GM19025 (cell line): ENCODE measurements at regions not wholly inside any gene's neighbourhood (a gene's known extent, or its start where the extent isn't known, plus 50 kb on each side); places are given as distances from the start of the nearest gene placed in this dataset.
A peak's percentile ranks its signal among the peaks of the same experiment; 100 is the strongest.
"Not testable (repeated sequence)": the region's sequence is repeated elsewhere in the genome, so short reads cannot be mapped to it uniquely, and the experiment has no call there.

Experiments
- ATAC-seq: cut with Tn5 transposase; IDR thresholded peaks from one replicate; pipeline ENCODE4 v1.9.1; 2021; ENCODE audit warnings: mild to moderate bottlenecking, low read depth, moderate library complexity; ENCODE audit not compliant: unreplicated experiment

- ATAC-seq, result no peak
Observed at GRCh38 chr3:177336873-177337450, 139.7 kb upstream of the TBL1XR1 start.

DNA sequence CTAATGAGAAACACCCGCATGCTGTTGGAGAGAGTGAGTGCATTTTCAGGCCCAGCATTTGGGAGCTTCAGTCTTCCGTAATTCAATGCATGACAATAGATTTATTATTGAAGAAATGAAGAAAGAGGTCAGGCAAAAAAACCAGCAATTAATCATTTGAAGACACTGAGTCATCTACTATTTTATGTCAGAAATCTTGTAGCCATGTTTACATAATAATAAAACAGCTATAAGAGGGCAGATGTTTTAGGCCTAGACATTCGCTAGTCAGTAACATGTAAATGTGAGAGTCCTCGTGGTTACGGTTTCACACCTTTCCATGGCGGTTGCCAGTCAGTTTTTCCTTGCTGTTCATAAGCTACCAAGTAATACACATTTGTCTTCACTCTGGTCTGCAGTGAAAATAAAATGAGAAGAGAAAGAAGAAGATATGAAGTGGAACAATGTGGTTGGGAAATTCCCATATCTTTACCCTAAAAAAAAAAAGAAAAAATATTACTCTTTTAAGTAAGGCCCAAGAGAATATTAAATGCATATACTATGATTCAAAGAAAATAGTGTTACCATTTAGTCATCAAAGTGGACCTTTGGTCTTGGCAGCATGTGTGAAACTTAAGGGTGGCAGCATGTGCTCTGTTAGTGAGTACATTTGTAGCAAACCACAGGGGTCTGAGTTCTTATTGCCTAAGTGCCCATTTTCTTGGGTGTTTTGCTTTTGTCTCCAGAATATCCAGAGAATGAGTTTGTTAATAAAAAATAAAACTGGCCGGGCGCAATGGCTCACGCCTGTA is 140.5 kb upstream of the TBL1XR1 start:
- ATAC-seq, result peak; percentile 92

- no peak for ATAC-seq
Observed at GRCh38 chr3:177338697-177339219, 141.5 kb upstream of the TBL1XR1 start.

DNA sequence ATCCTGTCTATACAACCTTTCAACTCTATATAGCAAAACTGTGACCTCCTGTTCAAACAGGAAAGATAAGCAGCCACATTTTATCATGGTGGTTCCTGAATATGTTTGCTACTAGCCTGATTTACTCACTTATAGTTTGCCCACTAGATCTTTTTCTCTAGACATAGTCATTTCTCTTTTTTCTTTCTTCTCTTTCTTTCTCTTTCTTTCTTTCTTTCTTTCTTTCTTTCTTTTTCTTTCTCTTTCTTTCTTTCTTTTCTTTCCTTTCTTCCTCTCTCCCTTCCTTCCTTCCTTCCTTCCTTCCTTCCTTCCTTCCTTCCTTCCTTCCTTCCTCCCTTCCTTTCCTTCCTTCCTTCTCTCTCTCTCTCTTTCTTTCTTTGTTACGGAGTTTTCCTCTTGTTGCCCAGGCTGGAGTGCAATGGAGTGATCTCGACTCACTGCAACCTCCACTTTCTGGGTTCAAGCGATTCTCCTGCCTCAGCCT is 142.0 kb upstream of the TBL1XR1 start:
- ATAC-seq, result not testable (repeated sequence)

DNA sequence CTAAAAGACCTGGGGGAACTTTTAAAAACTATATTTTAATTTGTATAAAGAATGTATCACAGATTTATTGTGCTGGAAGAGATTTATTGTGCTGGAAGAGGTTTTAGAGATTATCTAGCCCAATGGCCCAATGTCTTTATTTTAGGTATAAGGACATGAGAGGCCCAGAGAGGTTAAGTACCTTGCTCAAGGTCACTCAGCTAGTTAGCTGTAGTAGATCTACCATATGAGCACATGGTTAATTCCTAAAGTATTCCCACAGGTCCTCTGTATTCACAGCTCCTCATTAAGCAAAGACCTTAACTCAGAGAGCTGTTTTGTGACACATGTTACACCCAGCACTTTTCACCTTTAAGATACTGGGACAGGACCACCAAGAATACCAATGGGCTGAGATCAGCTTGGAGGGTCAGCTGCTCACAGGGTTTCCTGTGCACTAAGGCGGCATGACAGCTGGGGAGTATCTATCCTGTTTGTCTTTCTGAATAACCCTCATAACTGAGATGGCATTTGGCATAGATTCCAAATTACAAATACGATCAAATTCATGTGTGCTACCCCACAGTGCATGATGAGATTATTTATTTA is 143.1 kb upstream of the TBL1XR1 start:
- no peak for ATAC-seq

- no peak for ATAC-seq
Observed at GRCh38 chr3:177341736-177342419, 144.6 kb upstream of the TBL1XR1 start.

DNA sequence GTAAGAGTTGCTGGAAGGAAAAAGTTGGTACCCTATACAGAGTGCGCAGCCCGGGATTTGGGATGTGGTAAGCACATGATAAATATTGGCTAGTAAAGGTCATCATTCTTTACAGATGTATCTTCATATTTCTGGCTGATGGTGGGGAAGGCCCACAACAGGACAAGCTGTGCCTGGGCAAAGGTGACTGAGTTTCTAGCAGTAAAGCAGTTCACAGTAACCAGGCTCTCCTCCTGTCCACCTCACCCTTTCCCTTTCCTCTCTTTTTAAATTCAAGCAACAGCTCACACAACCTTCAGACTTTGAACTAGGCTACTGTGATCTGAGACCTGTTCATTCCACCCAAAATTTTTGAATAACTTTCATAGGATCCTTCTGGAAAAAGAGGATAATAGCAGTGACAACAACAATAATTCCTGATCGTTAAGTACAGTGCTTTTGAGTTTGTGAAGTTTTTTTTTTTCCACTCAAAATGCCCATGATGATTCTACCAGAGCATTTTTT is 145.9 kb upstream of the TBL1XR1 start:
- ATAC-seq, result no peak

- ATAC-seq, result peak; percentile 80
Observed at GRCh38 chr3:177345049-177345972, 148.0 kb upstream of the TBL1XR1 start.

- ATAC-seq, result peak; percentile 8
Observed at GRCh38 chr3:177345973-177346503, 148.8 kb upstream of the TBL1XR1 start.

GRCh38 chr3:177346878-177347277 is 149.6 kb upstream of the TBL1XR1 start:
- no peak for ATAC-seq

DNA sequence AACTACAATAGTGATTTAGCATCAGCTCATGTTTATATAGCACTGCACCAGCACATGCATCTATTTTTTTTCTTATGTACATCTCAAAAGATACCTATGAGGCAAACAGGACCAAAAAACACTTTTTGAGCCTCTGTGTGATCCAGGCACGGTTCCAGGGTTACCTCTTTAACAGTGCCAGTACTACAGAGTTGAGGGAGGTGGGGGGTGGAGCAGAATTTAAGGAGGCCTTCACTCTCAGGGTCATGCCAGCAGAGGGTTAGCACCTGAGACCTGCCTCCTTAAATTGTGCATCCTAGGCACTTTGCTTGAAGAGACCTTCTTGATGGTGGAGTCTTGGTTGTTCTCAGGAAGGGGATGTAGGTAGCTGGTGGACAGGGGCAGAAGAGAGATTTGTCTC is 150.3 kb upstream of the TBL1XR1 start:
- no peak for ATAC-seq

GRCh38 chr3:177348974-177349373 is 151.7 kb upstream of the TBL1XR1 start:
- ATAC-seq, result no peak

GRCh38 chr3:177349384-177349783 is 152.1 kb upstream of the TBL1XR1 start:
- ATAC-seq, result no peak

- ATAC-seq, result no peak
Observed at GRCh38 chr3:177350121-177350520, 152.8 kb upstream of the TBL1XR1 start.

DNA sequence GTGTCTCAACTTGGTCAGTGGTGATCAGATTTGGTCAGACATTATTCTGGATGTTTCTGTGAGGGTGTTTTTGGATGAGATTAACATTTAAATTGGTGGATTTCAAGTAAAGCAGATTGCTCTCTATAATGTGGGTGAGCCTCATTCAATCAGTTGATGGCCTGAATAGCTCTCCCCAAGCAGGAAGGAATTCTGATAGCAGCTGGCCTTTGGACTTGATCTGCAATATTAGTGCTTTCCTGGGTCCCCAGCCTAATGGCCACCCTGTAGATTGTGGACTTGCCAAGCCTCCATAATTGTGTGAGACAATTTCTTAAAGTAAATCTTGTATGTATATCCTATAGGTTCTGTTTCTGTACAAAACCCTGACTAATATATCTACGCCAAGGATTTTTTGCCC is 153.9 kb upstream of the TBL1XR1 start:
- no peak for ATAC-seq

- peak; percentile 96 for ATAC-seq
Observed at GRCh38 chr3:177351757-177352158, 154.5 kb upstream of the TBL1XR1 start.

- ATAC-seq, result no peak
Observed at GRCh38 chr3:177352424-177352823, 155.1 kb upstream of the TBL1XR1 start.

DNA sequence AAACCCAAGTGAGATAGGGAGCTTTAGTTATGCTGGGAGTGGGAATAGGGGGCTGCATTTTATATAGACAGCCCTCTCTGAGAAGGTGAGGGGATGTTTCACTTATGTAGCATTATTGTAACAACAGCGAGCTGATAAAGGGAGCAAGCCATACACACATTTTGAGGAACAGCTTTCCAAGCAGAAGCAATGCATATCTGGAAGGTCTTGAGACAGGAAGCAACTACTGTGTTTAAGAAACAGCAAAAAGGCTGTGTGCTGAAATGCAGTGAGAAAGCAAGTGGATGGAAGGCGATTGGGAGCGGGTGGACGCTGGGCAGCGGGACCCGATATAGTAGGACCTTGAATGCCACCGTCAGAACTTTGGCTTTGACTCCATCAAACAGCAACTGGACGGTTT is 155.9 kb upstream of the TBL1XR1 start:
- no peak for ATAC-seq

DNA sequence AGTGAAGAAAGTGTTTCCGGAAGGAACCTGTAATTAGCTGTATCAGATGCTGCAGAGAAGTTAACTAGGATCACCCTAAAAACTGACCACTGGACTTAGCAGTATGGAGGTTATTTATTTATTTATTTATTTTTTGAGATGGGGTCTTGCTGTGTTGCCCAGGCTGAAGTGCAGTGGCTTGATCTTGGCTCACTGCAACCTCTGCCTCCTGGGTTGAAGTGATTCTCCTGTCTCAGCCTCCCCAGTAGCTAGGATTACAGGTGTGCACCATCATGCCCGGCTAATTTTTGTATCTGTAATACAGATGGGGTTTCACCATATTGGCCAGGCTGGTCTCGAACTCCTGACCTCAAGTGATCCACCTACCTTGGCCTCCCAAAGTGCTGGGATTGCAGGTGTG is 156.6 kb upstream of the TBL1XR1 start:
- not testable (repeated sequence) for ATAC-seq
